Muscle of leg (tissue), 3 donors: ENCODE measurements at regions not wholly inside any gene's neighbourhood (a gene's known extent, or its start where the extent isn't known, plus 50 kb on each side); places are given as distances from the start of the nearest gene placed in this dataset.

ENCODE experiments used
- DNase-seq: peaks from one replicate; pipeline ENCODE4 v3.0.0; 2013
- H3K27ac ChIP-seq: one replicate; pipeline ENCODE4 v1.5.1; 2013; ENCODE audit warnings: mild to moderate bottlenecking, low read length, control low read depth
- H3K27me3 ChIP-seq: one replicate; pipeline ENCODE4 v1.6.1; 2013; ENCODE audit warnings: low read length; ENCODE audit not compliant: control insufficient read depth, insufficient read depth
- H3K36me3 ChIP-seq: one replicate; pipeline ENCODE4 v1.6.1; 2013; ENCODE audit warnings: low read length; ENCODE audit not compliant: control insufficient read depth, insufficient read depth
- H3K4me1 ChIP-seq: one replicate; pipeline ENCODE4 v1.6.1; 2013; ENCODE audit warnings: low read length; ENCODE audit not compliant: control insufficient read depth, insufficient read depth
- H3K4me3 ChIP-seq: one replicate; pipeline ENCODE4 v1.5.1; 2013; ENCODE audit warnings: low read length, control low read depth
- H3K9me3 ChIP-seq: replicated peaks from 2 replicates; pipeline ENCODE4 v1.6.1; 2013; ENCODE audit warnings: low read depth, low read length; ENCODE audit not compliant: control insufficient read depth
- WGBS: methylation state at CpG from one replicate; pipeline ENCODE4 v1.1.5; 2013; ENCODE audit warnings: missing lambda C conversion rate; ENCODE audit not compliant: insufficient coverage; 5-methylcytosine and 5-hydroxymethylcytosine counted together

- WGBS: no CpG with 5 or more reads among the region's 2 CpGs
- no peak for DNase-seq
- Histone ChIP-seq H3K36me3 (peaks cover 5% of the 10 kb centered on the region), H3K27ac (no peak overlapping the region), H3K4me3 (no peak overlapping the region), H3K9me3 (no peaks in the 10 kb centered on the region), H3K27me3 (peaks cover 8% of the 10 kb centered on the region), H3K4me1 (peaks cover 29% of the 10 kb centered on the region)
Observed at GRCh38 chr2:120809151-120809550, 73.5 kb downstream of the GLI2 start.

DNA sequence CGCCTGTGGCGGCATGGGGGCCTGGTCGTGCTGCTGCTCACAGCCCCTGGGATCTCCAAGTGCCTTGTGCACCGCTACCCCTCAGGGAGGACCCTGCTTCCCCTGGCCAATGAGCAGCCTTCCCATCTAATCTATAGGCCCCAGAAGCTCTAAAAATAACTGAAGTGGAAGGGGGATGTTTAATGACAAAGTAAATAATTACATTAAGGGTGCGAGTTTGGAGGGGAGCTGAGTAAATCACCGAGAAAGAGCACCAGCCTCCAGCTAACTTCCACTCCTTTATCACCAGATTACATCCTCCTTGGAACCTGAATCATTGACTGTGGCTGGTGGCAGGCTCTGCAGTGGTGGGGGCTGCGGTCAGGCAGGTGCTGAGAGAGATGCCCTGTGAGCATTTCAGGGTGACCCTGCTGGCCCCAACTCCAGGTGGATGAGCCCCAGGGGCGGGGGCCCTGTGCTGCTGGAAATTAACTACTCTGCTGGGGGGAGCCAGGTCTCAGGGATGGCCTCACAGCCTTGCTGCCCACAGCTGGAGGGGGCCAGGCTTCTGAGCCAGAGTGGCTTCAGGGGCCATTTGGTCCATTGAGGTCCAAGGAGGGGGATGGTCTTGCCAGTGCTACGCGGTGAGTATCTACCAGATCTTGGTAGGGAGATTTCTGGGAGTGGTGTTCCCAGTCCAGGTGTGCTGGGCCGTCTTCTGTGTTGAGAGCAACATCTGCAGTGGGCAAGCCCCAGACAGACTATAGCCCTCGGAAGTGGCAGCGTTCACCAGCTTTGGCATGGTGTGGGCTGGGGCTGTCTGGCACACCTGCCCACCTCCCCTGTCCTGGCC is 74.2 kb downstream of the GLI2 start:
- no peak overlapping the region for H3K4me3 ChIP-seq
- H3K9me3 ChIP-seq: no peaks in the 10 kb centered on the region
- H3K27me3 ChIP-seq: peaks cover 4% of the 10 kb centered on the region
- 89% methylated on average over 7 of the region's 13 CpGs for WGBS
- peaks cover 5% of the 10 kb centered on the region for H3K36me3 ChIP-seq
- no peak for DNase-seq
- H3K27ac ChIP-seq: no peak overlapping the region
- peaks cover 22% of the 10 kb centered on the region for H3K4me1 ChIP-seq

GRCh38 chr2:120810639-120811038 is 75.0 kb downstream of the GLI2 start:
- Histone ChIP-seq H3K4me1 (peaks cover 15% of the 10 kb centered on the region), H3K27ac (no peak overlapping the region), H3K9me3 (no peaks in the 10 kb centered on the region), H3K36me3 (peaks cover 5% of the 10 kb centered on the region), H3K27me3 (peaks cover 4% of the 10 kb centered on the region), H3K4me3 (no peak overlapping the region)
- 85% methylated on average over 8 of the region's 10 CpGs for WGBS
- DNase-seq: no peak

DNA sequence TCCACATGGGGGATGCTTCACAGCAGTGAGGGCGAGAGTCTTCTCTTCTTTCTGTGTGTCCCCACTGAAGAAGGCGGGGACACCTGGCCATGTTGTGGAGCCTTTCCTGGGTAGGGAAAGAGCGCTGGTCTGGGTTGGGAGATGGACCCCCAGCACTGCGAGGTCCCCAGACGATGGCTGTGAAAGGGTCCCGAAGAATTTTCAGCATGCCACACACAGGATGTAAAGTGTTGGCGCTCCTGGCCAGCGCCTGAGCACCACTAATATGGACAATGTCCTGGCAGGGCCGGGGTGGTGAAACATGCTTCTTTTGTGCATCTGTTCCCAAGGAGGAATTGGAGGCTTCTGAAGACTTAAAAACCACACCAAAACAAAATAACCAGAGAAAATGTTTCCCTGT is 77.2 kb downstream of the GLI2 start:
- Histone ChIP-seq H3K4me1 (peaks cover 10% of the 10 kb centered on the region), H3K4me3 (no peak overlapping the region), H3K9me3 (no peaks in the 10 kb centered on the region), H3K27me3 (peaks cover 4% of the 10 kb centered on the region), H3K27ac (no peak overlapping the region), H3K36me3 (peaks cover 2% of the 10 kb centered on the region)
- no peak for DNase-seq
- 99% methylated on average over 7 of the region's 9 CpGs for WGBS

DNA sequence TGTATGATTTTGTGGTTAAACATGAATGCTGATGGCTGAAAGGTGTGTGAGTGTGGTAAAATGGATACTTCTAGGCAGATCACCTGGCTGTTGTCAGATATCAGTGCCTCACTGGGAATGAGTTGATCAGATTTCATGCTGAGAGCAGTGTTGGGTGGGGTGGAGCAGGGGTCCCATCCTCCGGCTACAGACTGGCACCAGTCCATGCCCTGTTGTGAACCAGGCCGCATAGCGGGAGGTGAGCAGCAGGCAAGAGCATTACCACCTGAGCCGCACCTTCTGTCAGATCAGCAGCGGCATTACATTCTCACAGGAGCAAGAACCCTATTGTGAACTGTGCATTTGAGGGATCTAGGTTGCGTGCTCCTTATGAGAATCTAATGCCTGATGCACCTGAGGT is 78.7 kb downstream of the GLI2 start:
- Histone ChIP-seq H3K27ac (no peak overlapping the region), H3K4me1 (peaks cover 18% of the 10 kb centered on the region), H3K36me3 (peaks cover 2% of the 10 kb centered on the region), H3K4me3 (no peak overlapping the region), H3K27me3 (peaks cover 4% of the 10 kb centered on the region), H3K9me3 (no peaks in the 10 kb centered on the region)
- DNase-seq: no peak
- 98% methylated on average over 6 of the region's 6 CpGs for WGBS

DNA sequence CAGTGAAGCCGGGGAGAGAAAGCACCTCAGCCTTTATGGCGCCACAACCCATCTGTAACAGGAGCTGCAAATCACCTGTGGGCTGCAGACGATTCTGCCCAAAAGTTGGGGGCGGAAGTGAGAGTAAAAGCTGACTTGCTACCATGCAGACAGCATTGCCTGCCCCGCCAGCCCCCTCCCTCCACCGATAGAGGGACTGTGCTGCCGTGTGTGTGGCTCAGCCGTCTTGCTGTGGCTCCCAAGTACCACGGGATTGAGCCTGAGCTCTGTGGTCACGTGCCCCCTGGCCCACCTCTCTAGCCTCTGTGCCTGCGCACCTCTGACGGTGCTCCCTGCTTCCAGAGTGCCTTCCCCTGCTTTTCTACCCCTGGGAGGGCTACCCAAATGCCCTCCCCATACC is 79.6 kb downstream of the GLI2 start:
- no peak for DNase-seq
- H3K27ac ChIP-seq: no peak overlapping the region
- peaks cover 2% of the 10 kb centered on the region for H3K36me3 ChIP-seq
- no peak overlapping the region for H3K4me3 ChIP-seq
- WGBS: 72% methylated on average over 7 of the region's 12 CpGs
- no peaks in the 10 kb centered on the region for H3K9me3 ChIP-seq
- peaks cover 4% of the 10 kb centered on the region for H3K27me3 ChIP-seq
- H3K4me1 ChIP-seq: peaks cover 28% of the 10 kb centered on the region

GRCh38 chr2:120817136-120817955 is 81.7 kb downstream of the GLI2 start:
- H3K4me3 ChIP-seq: no peak overlapping the region
- no peak overlapping the region for H3K27ac ChIP-seq
- H3K9me3 ChIP-seq: no peaks in the 10 kb centered on the region
- H3K27me3 ChIP-seq: peaks cover 4% of the 10 kb centered on the region
- no peak for DNase-seq
- peaks cover 43% of the 10 kb centered on the region for H3K4me1 ChIP-seq
- WGBS: 86% methylated on average over 18 of the region's 25 CpGs
- peaks cover 2% of the 10 kb centered on the region for H3K36me3 ChIP-seq

GRCh38 chr2:120817956-120818325 is 82.3 kb downstream of the GLI2 start:
- whole genome bisulfite sequencing: 68% methylated on average over 3 of the region's 3 CpGs
- no peak for DNase-seq
- H3K27me3 ChIP-seq: peaks cover 4% of the 10 kb centered on the region
- H3K36me3 ChIP-seq: no peaks in the 10 kb centered on the region
- no peak overlapping the region for H3K27ac ChIP-seq
- no peak overlapping the region for H3K4me3 ChIP-seq
- peaks cover 43% of the 10 kb centered on the region for H3K4me1 ChIP-seq
- no peaks in the 10 kb centered on the region for H3K9me3 ChIP-seq

DNA sequence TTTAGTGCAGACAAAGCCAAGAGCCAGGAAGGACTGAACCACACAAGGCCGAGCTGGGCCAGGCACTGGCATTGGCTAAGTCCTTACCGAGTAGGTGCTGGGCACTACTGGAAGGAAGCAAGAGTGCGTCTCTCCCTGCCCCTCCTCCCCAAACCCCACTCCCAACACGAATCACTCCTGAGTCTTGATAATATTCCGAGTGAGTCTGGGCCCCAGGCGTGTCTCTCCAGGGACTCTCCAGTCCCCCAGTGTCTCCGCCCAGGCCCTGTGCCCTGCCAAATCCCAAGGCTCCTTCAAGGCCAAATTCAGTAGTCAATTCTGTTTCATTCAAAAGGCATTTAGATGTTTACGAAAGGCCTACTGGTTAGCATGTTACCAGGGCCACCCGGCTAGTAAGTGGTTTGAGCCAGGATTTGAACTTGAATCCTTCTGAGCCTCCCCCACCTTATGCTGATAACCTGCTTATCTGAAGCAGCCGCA is 82.8 kb downstream of the GLI2 start:
- 58% methylated on average over 6 of the region's 10 CpGs for WGBS
- Histone ChIP-seq H3K36me3 (no peaks in the 10 kb centered on the region), H3K27ac (no peak overlapping the region), H3K4me1 (peaks cover 46% of the 10 kb centered on the region), H3K9me3 (no peaks in the 10 kb centered on the region), H3K27me3 (peaks cover 4% of the 10 kb centered on the region), H3K4me3 (no peak overlapping the region)
- DNase-seq: no peak

DNA sequence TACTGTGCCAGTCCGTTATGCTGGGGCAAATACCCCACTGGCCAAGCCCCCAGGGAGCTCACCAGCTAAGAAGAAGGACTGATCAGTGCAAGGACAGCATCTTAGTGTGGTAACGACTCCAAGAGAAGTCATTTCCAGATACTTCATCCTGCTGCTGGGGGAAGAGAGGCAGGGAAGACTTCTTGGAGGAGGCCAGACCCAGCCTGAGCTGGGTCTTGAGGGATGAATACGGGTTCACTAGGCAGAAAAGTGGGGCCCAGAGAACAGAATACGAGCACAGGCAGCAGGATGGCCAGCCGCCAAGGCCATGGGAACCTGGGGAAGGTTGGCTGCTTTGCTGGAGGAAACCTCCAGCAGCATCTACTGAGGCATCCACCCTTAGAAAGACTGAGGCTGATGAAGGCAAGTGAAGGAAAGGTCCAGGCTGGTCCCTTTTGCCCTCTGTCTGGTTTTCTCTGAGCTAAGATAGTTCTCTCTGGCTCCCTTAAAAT is 84.1 kb downstream of the GLI2 start:
- no peaks in the 10 kb centered on the region for H3K27me3 ChIP-seq
- H3K36me3 ChIP-seq: peaks cover 3% of the 10 kb centered on the region
- peak overlapping the region; percentile 11 for H3K4me3 ChIP-seq
- H3K27ac ChIP-seq: peak overlapping the region; percentile 95
- peaks cover 52% of the 10 kb centered on the region for H3K4me1 ChIP-seq
- no peaks in the 10 kb centered on the region for H3K9me3 ChIP-seq
- no peak for DNase-seq
- WGBS: 36% methylated on average over 5 of the region's 5 CpGs
